ENCODE measurements at regions not wholly inside any gene's neighbourhood (a gene's known extent, or its start where the extent isn't known, plus 50 kb on each side); places are given as distances from the start of the nearest gene placed in this dataset.

- TF ChIP-seq TAF1 (IDR thresholded peaks at IDR 0.05; ENCODE audit: borderline replicate concordance, low read depth, low read length) (no peak), POLR2A (IDR thresholded peaks at IDR 0.05; ENCODE audit: low read depth, low read length) (no peak)
Measured at GRCh38 chr15:38117781-38118180, 134.9 kb upstream of the SPRED1 start.

Data from GM12892 (cell line).